ENCODE measurements at regions not wholly inside any gene's neighbourhood (a gene's known extent, or its start where the extent isn't known, plus 50 kb on each side); places are given as distances from the start of the nearest gene placed in this dataset.

- Histone ChIP-seq H3K9me3 (ENCODE audit: low read depth) (no peaks in the 10 kb centered on the region), H3K4me1 (ENCODE audit: insufficient read depth) (no peaks in the 10 kb centered on the region), H2AFZ (no peak overlapping the region), H3K4me2 (no peak overlapping the region), H3K4me3 (no peak overlapping the region), H3K36me3 (replicated peaks; ENCODE audit: insufficient read depth, low read depth) (no peaks in the 10 kb centered on the region), H3K27ac (no peak overlapping the region), H4K20me1 (ENCODE audit: insufficient read depth, poor library complexity, severe bottlenecking) (no peaks in the 10 kb centered on the region), H3K79me2 (no peaks in the 10 kb centered on the region), H3K9me2 (replicated peaks; ENCODE audit: insufficient read depth) (no peaks in the 10 kb centered on the region), H3K27me3 (no peaks in the 10 kb centered on the region)
- no peak for TF ChIP-seq EZH2 (IDR thresholded peaks at IDR 0.05; ENCODE audit: borderline replicate concordance)
- TF ChIP-seq, protein P1, sequence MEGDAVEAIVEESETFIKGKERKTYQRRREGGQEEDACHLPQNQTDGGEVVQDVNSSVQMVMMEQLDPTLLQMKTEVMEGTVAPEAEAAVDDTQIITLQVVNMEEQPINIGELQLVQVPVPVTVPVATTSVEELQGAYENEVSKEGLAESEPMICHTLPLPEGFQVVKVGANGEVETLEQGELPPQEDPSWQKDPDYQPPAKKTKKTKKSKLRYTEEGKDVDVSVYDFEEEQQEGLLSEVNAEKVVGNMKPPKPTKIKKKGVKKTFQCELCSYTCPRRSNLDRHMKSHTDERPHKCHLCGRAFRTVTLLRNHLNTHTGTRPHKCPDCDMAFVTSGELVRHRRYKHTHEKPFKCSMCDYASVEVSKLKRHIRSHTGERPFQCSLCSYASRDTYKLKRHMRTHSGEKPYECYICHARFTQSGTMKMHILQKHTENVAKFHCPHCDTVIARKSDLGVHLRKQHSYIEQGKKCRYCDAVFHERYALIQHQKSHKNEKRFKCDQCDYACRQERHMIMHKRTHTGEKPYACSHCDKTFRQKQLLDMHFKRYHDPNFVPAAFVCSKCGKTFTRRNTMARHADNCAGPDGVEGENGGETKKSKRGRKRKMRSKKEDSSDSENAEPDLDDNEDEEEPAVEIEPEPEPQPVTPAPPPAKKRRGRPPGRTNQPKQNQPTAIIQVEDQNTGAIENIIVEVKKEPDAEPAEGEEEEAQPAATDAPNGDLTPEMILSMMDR (IDR thresholded peaks at IDR 0.05; ENCODE audit: poor library complexity), result no peak
- no peak for TF ChIP-seq EZH2phosphoT487 (IDR thresholded peaks at IDR 0.05; ENCODE audit: low read depth, severe bottlenecking, unreplicated experiment)
- no peak for DNase-seq (ENCODE audit: low spot score)
These were observed 128.0 kb upstream of the FBXO11 start for GRCh38 chr2:48034295-48034694.

GRCh38 chr2:48036312-48036711, 130.0 kb upstream of the FBXO11 start:
- no peaks in the 10 kb centered on the region for H3K9me2 ChIP-seq (replicated peaks; ENCODE audit: insufficient read depth)
- DNase-seq (ENCODE audit: low spot score), result no peak
- no peak overlapping the region for H3K27ac ChIP-seq
- no peak overlapping the region for H3K4me2 ChIP-seq
- WGBS (ENCODE audit: low lambda C conversion rate, missing lambda C conversion rate), result 100% methylated on average over 2 of the region's 2 CpGs
- H2AFZ ChIP-seq, result no peak overlapping the region
- H3K36me3 ChIP-seq (replicated peaks; ENCODE audit: insufficient read depth, low read depth), result no peaks in the 10 kb centered on the region
- H3K9me3 ChIP-seq (ENCODE audit: low read depth), result no peaks in the 10 kb centered on the region
- H3K4me1 ChIP-seq (ENCODE audit: insufficient read depth), result no peaks in the 10 kb centered on the region
- H3K4me3 ChIP-seq, result no peak overlapping the region
- no peak for TF ChIP-seq EZH2 (IDR thresholded peaks at IDR 0.05; ENCODE audit: borderline replicate concordance)
- TF ChIP-seq, protein P1 (IDR thresholded peaks at IDR 0.05; ENCODE audit: poor library complexity), result no peak
- TF ChIP-seq EZH2phosphoT487 (IDR thresholded peaks at IDR 0.05; ENCODE audit: low read depth, severe bottlenecking, unreplicated experiment), result no peak
- no peaks in the 10 kb centered on the region for H4K20me1 ChIP-seq (ENCODE audit: insufficient read depth, poor library complexity, severe bottlenecking)
- no peaks in the 10 kb centered on the region for H3K79me2 ChIP-seq
- no peaks in the 10 kb centered on the region for H3K27me3 ChIP-seq

GRCh38 chr2:48039209-48039990, 133.1 kb upstream of the FBXO11 start:
- Histone ChIP-seq H3K4me2 (no peak overlapping the region), H3K4me3 (no peak overlapping the region), H4K20me1 (ENCODE audit: insufficient read depth, poor library complexity, severe bottlenecking) (no peaks in the 10 kb centered on the region), H3K36me3 (replicated peaks; ENCODE audit: insufficient read depth, low read depth) (no peaks in the 10 kb centered on the region), H3K9me3 (ENCODE audit: low read depth) (no peaks in the 10 kb centered on the region), H3K4me1 (ENCODE audit: insufficient read depth) (no peaks in the 10 kb centered on the region), H3K27me3 (no peaks in the 10 kb centered on the region), H3K9me2 (replicated peaks; ENCODE audit: insufficient read depth) (no peaks in the 10 kb centered on the region), H3K27ac (no peak overlapping the region), H2AFZ (no peak overlapping the region), H3K79me2 (no peaks in the 10 kb centered on the region)
- 95% methylated on average over 3 of the region's 3 CpGs for WGBS (ENCODE audit: low lambda C conversion rate, missing lambda C conversion rate)
- no peak for DNase-seq (ENCODE audit: low spot score)
- TF ChIP-seq EZH2phosphoT487 (IDR thresholded peaks at IDR 0.05; ENCODE audit: low read depth, severe bottlenecking, unreplicated experiment) (no peak), EZH2 (IDR thresholded peaks at IDR 0.05; ENCODE audit: borderline replicate concordance) (no peak)
- TF ChIP-seq, protein P1 (IDR thresholded peaks at IDR 0.05; ENCODE audit: poor library complexity), result no peak

Measured in hepatocyte (in vitro differentiated cells).